NT2/D1 (cell line): ENCODE measurements at regions not wholly inside any gene's neighbourhood (a gene's known extent, or its start where the extent isn't known, plus 50 kb on each side); places are given as distances from the start of the nearest gene placed in this dataset.

ENCODE experiments used
- SUZ12 ChIP-seq: IDR thresholded peaks from 2 replicates; pipeline ENCODE4 v1.6.1; 2011; ENCODE audit not compliant: insufficient read length, insufficient read depth; ENCODE audit errors: extremely low read depth
- ZNF274 ChIP-seq: IDR thresholded peaks from 2 replicates; pipeline ENCODE4 v1.6.1; 2011; ENCODE audit warnings: mild to moderate bottlenecking, low read depth, low read length

- no peak for TF ChIP-seq SUZ12
- no peak for TF ChIP-seq ZNF274
These were observed 83.3 kb upstream of the IGSF10 start for GRCh38 chr3:151544164-151544548.
